Liver (tissue), 8 donors: ENCODE measurements at regions not wholly inside any gene's neighbourhood (a gene's known extent, or its start where the extent isn't known, plus 50 kb on each side); places are given as distances from the start of the nearest gene placed in this dataset.

Experiments used
- DNase-seq: peaks from one replicate; pipeline ENCODE4 v3.0.0-alpha.2; 2017; ENCODE audit warnings: low spot score
- H3K27ac ChIP-seq, 2 donors: one replicate each; pipeline ENCODE4 v1.7.0; 2013; ENCODE audit warnings: inconsistent platforms in 2 of 2, low read length in 2 of 2, control low read depth in 1 of 2, low read depth in 1 of 2, mild to moderate bottlenecking in 1 of 2
- H3K27me3 ChIP-seq, 4 donors: one replicate each; pipeline versions ENCODE4 v1.6.1 to v1.7.0; 2013; ENCODE audit warnings: low read length in 3 of 4, inconsistent platforms in 1 of 4, mild to moderate bottlenecking in 1 of 4, moderate library complexity in 1 of 4; ENCODE audit not compliant: control insufficient read depth in 4 of 4, insufficient read depth in 4 of 4
- H3K36me3 ChIP-seq, 4 donors: one replicate each; pipeline versions ENCODE4 v1.6.1 to v1.7.0; 2013; ENCODE audit warnings: low read length in 3 of 4, mild to moderate bottlenecking in 3 of 4, low read depth in 1 of 4, moderate library complexity in 1 of 4; ENCODE audit not compliant: control insufficient read depth in 4 of 4, insufficient read depth in 3 of 4
- H3K4me1 ChIP-seq, 4 donors: one replicate each; pipeline versions ENCODE4 v1.6.1 to v1.7.0; 2013; ENCODE audit warnings: low read length in 3 of 4, mild to moderate bottlenecking in 3 of 4, moderate library complexity in 1 of 4; ENCODE audit not compliant: control insufficient read depth in 4 of 4, insufficient read depth in 4 of 4
- H3K4me3 ChIP-seq, 3 donors: one replicate each; pipeline versions ENCODE4 v1.6.1 to v1.7.0; 2013; ENCODE audit warnings: low read length in 3 of 3, control low read depth in 1 of 3, low read depth in 1 of 3, mild to moderate bottlenecking in 1 of 3
- H3K9ac ChIP-seq, 2 donors: one replicate each; pipeline ENCODE4 v1.7.0; 2013; ENCODE audit warnings: low read length in 2 of 2, mild to moderate bottlenecking in 2 of 2, moderate library complexity in 2 of 2, control low read depth in 1 of 2, low read depth in 1 of 2
- H3K9me3 ChIP-seq, 4 donors: one replicate each; pipeline versions ENCODE4 v1.6.1 to v1.7.0; 2013; ENCODE audit warnings: low read length in 3 of 4; ENCODE audit not compliant: control insufficient read depth in 4 of 4
- EGR1 ChIP-seq, 2 donors: IDR thresholded peaks; 2 replicates each; pipeline ENCODE4 v1.6.1; 2016 to 2018; ENCODE audit warnings: antibody characterized with exemption in 2 of 2, low read depth in 2 of 2
- GABPA ChIP-seq, 2 donors: IDR thresholded peaks in 1 of 2; conservative IDR thresholded peaks in 1 of 2; 2 replicates each; pipeline ENCODE4 v1.6.1; 2016; ENCODE audit warnings: antibody characterized with exemption in 2 of 2, mild to moderate bottlenecking in 1 of 2, moderate library complexity in 1 of 2
- HNF4A ChIP-seq, 2 donors: conservative IDR thresholded peaks; 2 replicates each; pipeline ENCODE4 v1.6.1; 2016; ENCODE audit warnings: antibody characterized with exemption in 2 of 2, mild to moderate bottlenecking in 2 of 2
- HNF4G ChIP-seq: IDR thresholded peaks from 2 replicates; pipeline ENCODE4 v1.6.1; 2016; ENCODE audit warnings: antibody characterized with exemption
- JUND ChIP-seq, 2 donors: IDR thresholded peaks; 2 replicates each; pipeline ENCODE4 v1.6.1; 2016; ENCODE audit warnings: antibody characterized with exemption in 2 of 2
- RAD21 ChIP-seq, 2 donors: IDR thresholded peaks; 2 replicates each; pipeline ENCODE4 v1.6.1; 2016; ENCODE audit warnings: antibody characterized with exemption in 2 of 2, mild to moderate bottlenecking in 2 of 2
- RXRA ChIP-seq, 2 donors: IDR thresholded peaks; 2 replicates each; pipeline ENCODE4 v1.6.1; 2017 to 2018; ENCODE audit warnings: antibody characterized with exemption in 2 of 2, mild to moderate bottlenecking in 1 of 2
- SP1 ChIP-seq: IDR thresholded peaks from 2 replicates; pipeline ENCODE4 v1.6.1; 2018; ENCODE audit warnings: antibody characterized with exemption, mild to moderate bottlenecking
- TAF1 ChIP-seq: conservative IDR thresholded peaks from 2 replicates; pipeline ENCODE4 v1.6.1; 2016; ENCODE audit warnings: antibody characterized with exemption, mild to moderate bottlenecking
- YY1 ChIP-seq: IDR thresholded peaks from 2 replicates; pipeline ENCODE4 v1.6.1; 2016; ENCODE audit warnings: antibody characterized with exemption, mild to moderate bottlenecking
- WGBS: extraction: QIAGEN DNeasy Blood & Tissue Kit; methylation state at CpG from one replicate; pipeline ENCODE4 v1.1.7; 2013; 5-methylcytosine and 5-hydroxymethylcytosine counted together
- TF ChIP-seq, protein P1 (sequence below): IDR thresholded peaks from 2 replicates; pipeline ENCODE4 v1.6.1; 2016; ENCODE audit warnings: antibody characterized with exemption
- TF ChIP-seq, protein P2 (sequence below): fragments of 150-350 bp; IDR thresholded peaks from 2 replicates; pipeline ENCODE4 v1.5.1; 2017; ENCODE audit warnings: improper control_type of control experiment, low read depth, low read length; ENCODE audit not compliant: missing input control
- TF ChIP-seq, protein P3 (sequence below): IDR thresholded peaks from 2 replicates; pipeline ENCODE4 v1.6.1; 2016; ENCODE audit warnings: antibody characterized with exemption
- TF ChIP-seq, protein P4 (sequence below): IDR thresholded peaks from 2 replicates; pipeline ENCODE4 v1.6.1; 2016; ENCODE audit warnings: antibody characterized with exemption
- TF ChIP-seq, protein P5 (sequence below): IDR thresholded peaks from 2 replicates; pipeline ENCODE4 v1.6.1; 2016; ENCODE audit warnings: antibody characterized with exemption, mild to moderate bottlenecking
- donor health status: healthy.
- donor health status: healthy.
- donor health status: healthy.
- donor health status: healthy.
- donor health status: healthy.

DNA sequence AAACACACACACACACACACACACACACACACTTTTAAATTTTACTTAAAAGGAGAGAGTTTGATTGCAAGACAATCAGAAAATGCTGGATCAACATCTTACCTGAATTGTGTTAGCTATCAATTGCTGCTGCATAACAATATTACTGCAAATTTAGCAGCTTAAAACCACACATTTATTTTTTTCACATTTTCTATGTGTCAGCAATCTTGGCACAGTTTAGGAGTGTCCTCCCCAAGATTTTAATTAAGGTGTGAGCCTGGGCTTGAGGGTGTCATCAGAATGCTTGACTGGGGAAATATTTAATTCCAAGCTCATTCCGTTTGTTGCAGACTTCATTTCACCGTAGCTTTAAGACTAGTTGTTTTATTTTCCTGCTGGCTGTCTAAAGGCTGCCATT lies 431.0 kb upstream of the GJE1 start:
- no peak for DNase-seq
- Histone ChIP-seq H3K9me3 (no peaks in the 10 kb centered on the region), H3K36me3 (no peaks in the 10 kb centered on the region), H3K27me3 (no peaks in the 10 kb centered on the region), H3K4me1 (no peaks in the 10 kb centered on the region), H3K4me3 (no peak overlapping the region), H3K27ac (no peak overlapping the region), H3K9ac (no peak overlapping the region)
- 95% methylated on average over 2 of the region's 2 CpGs for WGBS
- TF ChIP-seq HNF4G, result no peak
- no peak for TF ChIP-seq TAF1
- no peak for TF ChIP-seq SP1
- TF ChIP-seq, protein P1, sequence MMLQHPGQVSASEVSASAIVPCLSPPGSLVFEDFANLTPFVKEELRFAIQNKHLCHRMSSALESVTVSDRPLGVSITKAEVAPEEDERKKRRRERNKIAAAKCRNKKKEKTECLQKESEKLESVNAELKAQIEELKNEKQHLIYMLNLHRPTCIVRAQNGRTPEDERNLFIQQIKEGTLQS, result no peak
- TF ChIP-seq RXRA (IDR thresholded peaks at IDR 0.05), result no peak
- TF ChIP-seq, protein P2, sequence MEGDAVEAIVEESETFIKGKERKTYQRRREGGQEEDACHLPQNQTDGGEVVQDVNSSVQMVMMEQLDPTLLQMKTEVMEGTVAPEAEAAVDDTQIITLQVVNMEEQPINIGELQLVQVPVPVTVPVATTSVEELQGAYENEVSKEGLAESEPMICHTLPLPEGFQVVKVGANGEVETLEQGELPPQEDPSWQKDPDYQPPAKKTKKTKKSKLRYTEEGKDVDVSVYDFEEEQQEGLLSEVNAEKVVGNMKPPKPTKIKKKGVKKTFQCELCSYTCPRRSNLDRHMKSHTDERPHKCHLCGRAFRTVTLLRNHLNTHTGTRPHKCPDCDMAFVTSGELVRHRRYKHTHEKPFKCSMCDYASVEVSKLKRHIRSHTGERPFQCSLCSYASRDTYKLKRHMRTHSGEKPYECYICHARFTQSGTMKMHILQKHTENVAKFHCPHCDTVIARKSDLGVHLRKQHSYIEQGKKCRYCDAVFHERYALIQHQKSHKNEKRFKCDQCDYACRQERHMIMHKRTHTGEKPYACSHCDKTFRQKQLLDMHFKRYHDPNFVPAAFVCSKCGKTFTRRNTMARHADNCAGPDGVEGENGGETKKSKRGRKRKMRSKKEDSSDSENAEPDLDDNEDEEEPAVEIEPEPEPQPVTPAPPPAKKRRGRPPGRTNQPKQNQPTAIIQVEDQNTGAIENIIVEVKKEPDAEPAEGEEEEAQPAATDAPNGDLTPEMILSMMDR, result no peak
- TF ChIP-seq, protein P3, sequence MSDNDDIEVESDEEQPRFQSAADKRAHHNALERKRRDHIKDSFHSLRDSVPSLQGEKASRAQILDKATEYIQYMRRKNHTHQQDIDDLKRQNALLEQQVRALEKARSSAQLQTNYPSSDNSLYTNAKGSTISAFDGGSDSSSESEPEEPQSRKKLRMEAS, result no peak

DNA sequence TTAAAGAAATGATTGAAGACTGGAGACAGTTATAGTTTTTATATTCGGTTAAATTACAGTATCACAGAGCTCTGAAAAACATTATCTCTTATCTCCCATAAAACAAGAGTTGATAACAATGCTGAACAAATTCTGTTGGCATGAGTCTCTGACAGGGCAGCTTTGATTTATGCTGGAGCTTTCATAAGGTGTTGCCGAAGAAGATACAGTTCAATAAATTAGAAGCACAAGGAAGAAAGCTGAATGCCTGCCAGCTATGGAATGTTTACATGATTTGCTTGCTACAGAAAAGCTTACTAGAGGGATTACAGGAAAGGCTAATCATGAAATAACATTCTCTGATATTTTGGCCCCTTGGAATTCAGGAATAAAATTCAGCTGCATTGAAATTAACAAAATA lies 431.9 kb upstream of the GJE1 start:
- Histone ChIP-seq H3K36me3 (no peaks in the 10 kb centered on the region), H3K27ac (no peak overlapping the region), H3K9me3 (no peaks in the 10 kb centered on the region), H3K4me3 (no peak overlapping the region), H3K27me3 (no peaks in the 10 kb centered on the region), H3K9ac (no peak overlapping the region), H3K4me1 (no peaks in the 10 kb centered on the region)
- TF ChIP-seq HNF4A (conservative IDR thresholded peaks at IDR 0.05) (no peak), RXRA (IDR thresholded peaks at IDR 0.05) (no peak), JUND (IDR thresholded peaks at IDR 0.05) (no peak), GABPA (IDR thresholded peaks at IDR 0.05 in 1 of 2, conservative IDR thresholded peaks at IDR 0.05 in 1 of 2) (no peak), SP1 (no peak), RAD21 (IDR thresholded peaks at IDR 0.05) (no peak), YY1 (no peak), EGR1 (IDR thresholded peaks at IDR 0.05; ENCODE audit: low read depth in 2 of 2) (no peak)
- TF ChIP-seq, protein P4, sequence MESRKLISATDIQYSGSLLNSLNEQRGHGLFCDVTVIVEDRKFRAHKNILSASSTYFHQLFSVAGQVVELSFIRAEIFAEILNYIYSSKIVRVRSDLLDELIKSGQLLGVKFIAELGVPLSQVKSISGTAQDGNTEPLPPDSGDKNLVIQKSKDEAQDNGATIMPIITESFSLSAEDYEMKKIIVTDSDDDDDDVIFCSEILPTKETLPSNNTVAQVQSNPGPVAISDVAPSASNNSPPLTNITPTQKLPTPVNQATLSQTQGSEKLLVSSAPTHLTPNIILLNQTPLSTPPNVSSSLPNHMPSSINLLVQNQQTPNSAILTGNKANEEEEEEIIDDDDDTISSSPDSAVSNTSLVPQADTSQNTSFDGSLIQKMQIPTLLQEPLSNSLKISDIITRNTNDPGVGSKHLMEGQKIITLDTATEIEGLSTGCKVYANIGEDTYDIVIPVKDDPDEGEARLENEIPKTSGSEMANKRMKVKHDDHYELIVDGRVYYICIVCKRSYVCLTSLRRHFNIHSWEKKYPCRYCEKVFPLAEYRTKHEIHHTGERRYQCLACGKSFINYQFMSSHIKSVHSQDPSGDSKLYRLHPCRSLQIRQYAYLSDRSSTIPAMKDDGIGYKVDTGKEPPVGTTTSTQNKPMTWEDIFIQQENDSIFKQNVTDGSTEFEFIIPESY, result no peak
- TF ChIP-seq, protein P5, sequence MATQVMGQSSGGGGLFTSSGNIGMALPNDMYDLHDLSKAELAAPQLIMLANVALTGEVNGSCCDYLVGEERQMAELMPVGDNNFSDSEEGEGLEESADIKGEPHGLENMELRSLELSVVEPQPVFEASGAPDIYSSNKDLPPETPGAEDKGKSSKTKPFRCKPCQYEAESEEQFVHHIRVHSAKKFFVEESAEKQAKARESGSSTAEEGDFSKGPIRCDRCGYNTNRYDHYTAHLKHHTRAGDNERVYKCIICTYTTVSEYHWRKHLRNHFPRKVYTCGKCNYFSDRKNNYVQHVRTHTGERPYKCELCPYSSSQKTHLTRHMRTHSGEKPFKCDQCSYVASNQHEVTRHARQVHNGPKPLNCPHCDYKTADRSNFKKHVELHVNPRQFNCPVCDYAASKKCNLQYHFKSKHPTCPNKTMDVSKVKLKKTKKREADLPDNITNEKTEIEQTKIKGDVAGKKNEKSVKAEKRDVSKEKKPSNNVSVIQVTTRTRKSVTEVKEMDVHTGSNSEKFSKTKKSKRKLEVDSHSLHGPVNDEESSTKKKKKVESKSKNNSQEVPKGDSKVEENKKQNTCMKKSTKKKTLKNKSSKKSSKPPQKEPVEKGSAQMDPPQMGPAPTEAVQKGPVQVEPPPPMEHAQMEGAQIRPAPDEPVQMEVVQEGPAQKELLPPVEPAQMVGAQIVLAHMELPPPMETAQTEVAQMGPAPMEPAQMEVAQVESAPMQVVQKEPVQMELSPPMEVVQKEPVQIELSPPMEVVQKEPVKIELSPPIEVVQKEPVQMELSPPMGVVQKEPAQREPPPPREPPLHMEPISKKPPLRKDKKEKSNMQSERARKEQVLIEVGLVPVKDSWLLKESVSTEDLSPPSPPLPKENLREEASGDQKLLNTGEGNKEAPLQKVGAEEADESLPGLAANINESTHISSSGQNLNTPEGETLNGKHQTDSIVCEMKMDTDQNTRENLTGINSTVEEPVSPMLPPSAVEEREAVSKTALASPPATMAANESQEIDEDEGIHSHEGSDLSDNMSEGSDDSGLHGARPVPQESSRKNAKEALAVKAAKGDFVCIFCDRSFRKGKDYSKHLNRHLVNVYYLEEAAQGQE, result no peak
- TF ChIP-seq, protein P3, result no peak
- no peak for DNase-seq
- WGBS, result 75% methylated on average over 2 of the region's 2 CpGs
